Thymus (tissue), 11 donors: ENCODE measurements at regions not wholly inside any gene's neighbourhood (a gene's known extent, or its start where the extent isn't known, plus 50 kb on each side); places are given as distances from the start of the nearest gene placed in this dataset.

Experiments
- DNase-seq, 9 donors: peaks; one replicate each; pipeline ENCODE4 v3.0.0-alpha.2; 2013; ENCODE audit warnings: low spot score in 9 of 9, low read depth in 6 of 9, missing footprints in 1 of 9
- H3K27ac ChIP-seq, 2 donors: one replicate each; pipeline ENCODE4 v1.5.1; 2013; ENCODE audit warnings: control low read depth in 1 of 2, low read depth in 1 of 2, low read length in 1 of 2, mild to moderate bottlenecking in 1 of 2, moderate library complexity in 1 of 2
- H3K27me3 ChIP-seq, 2 donors: one replicate each; pipeline ENCODE4 v1.5.1; 2013; ENCODE audit warnings: low read length in 1 of 2; ENCODE audit not compliant: control insufficient read depth in 2 of 2, insufficient read depth in 1 of 2
- H3K36me3 ChIP-seq, 2 donors: one replicate each; pipeline ENCODE4 v1.5.1; 2013; ENCODE audit warnings: low read length in 1 of 2, mild to moderate bottlenecking in 1 of 2, moderate library complexity in 1 of 2; ENCODE audit not compliant: control insufficient read depth in 2 of 2, insufficient read depth in 2 of 2
- H3K4me1 ChIP-seq, 2 donors: one replicate each; pipeline ENCODE4 v1.5.1; 2013; ENCODE audit warnings: low read length in 2 of 2; ENCODE audit not compliant: control insufficient read depth in 2 of 2, insufficient read depth in 2 of 2
- H3K4me3 ChIP-seq, 2 donors: one replicate each; pipeline ENCODE4 v1.5.1; 2013; ENCODE audit warnings: low read length in 2 of 2, control low read depth in 1 of 2, mild to moderate bottlenecking in 1 of 2
- H3K9me3 ChIP-seq, 2 donors: one replicate each; pipeline ENCODE4 v1.5.1; 2013; ENCODE audit warnings: low read length in 1 of 2, mild to moderate bottlenecking in 1 of 2; ENCODE audit not compliant: control insufficient read depth in 2 of 2, insufficient read depth in 1 of 2
- WGBS: extraction: QIAGEN DNeasy Blood & Tissue Kit; methylation state at CpG from one replicate; pipeline ENCODE4 v1.1.7; 2013; 5-methylcytosine and 5-hydroxymethylcytosine counted together
- donor health status: healthy.

- Histone ChIP-seq H3K4me1 (no peaks in the 10 kb centered on the region), H3K4me3 (no peak overlapping the region), H3K27ac (no peak overlapping the region), H3K9me3 (no peaks in the 10 kb centered on the region), H3K27me3 (no peaks in the 10 kb centered on the region), H3K36me3 (no peaks in the 10 kb centered on the region)
- DNase-seq: no peak
Measured at GRCh38 chr2:67599561-67599960, 202.4 kb downstream of the ETAA1 start.

- no peak for DNase-seq
- Histone ChIP-seq H3K27ac (no peak overlapping the region), H3K27me3 (no peaks in the 10 kb centered on the region), H3K4me1 (no peaks in the 10 kb centered on the region), H3K9me3 (no peaks in the 10 kb centered on the region), H3K36me3 (no peaks in the 10 kb centered on the region), H3K4me3 (no peak overlapping the region)
- 87% methylated on average over 10 of the region's 10 CpGs for WGBS
Measured at GRCh38 chr2:67600222-67600871, 203.2 kb downstream of the ETAA1 start.

- Histone ChIP-seq H3K36me3 (no peaks in the 10 kb centered on the region), H3K4me3 (no peak overlapping the region), H3K27me3 (no peaks in the 10 kb centered on the region), H3K27ac (no peak overlapping the region), H3K9me3 (no peaks in the 10 kb centered on the region), H3K4me1 (no peaks in the 10 kb centered on the region)
- WGBS: 94% methylated on average over 1 of the region's 1 CpG
- DNase-seq: no peak
Measured at GRCh38 chr2:67600946-67601345, 203.8 kb downstream of the ETAA1 start.

- no peak for DNase-seq
- 98% methylated on average over 1 of the region's 1 CpG for WGBS
- H3K36me3 ChIP-seq: no peaks in the 10 kb centered on the region
- H3K9me3 ChIP-seq: no peaks in the 10 kb centered on the region
- no peak overlapping the region for H3K4me3 ChIP-seq
- no peaks in the 10 kb centered on the region for H3K4me1 ChIP-seq
- no peak overlapping the region for H3K27ac ChIP-seq
- no peaks in the 10 kb centered on the region for H3K27me3 ChIP-seq
Measured at GRCh38 chr2:67604360-67604759, 207.2 kb downstream of the ETAA1 start.

- no peaks in the 10 kb centered on the region for H3K4me1 ChIP-seq
- no peak overlapping the region for H3K4me3 ChIP-seq
- H3K36me3 ChIP-seq: no peaks in the 10 kb centered on the region
- H3K27me3 ChIP-seq: no peaks in the 10 kb centered on the region
- WGBS: 92% methylated on average over 4 of the region's 4 CpGs
- H3K27ac ChIP-seq: no peak overlapping the region
- H3K9me3 ChIP-seq: no peaks in the 10 kb centered on the region
- DNase-seq: no peak
Measured at GRCh38 chr2:67612576-67613042, 215.5 kb downstream of the ETAA1 start.

GRCh38 chr2:67613227-67613626, 216.1 kb downstream of the ETAA1 start:
- Histone ChIP-seq H3K9me3 (no peaks in the 10 kb centered on the region), H3K4me3 (no peak overlapping the region), H3K27ac (no peak overlapping the region), H3K4me1 (no peaks in the 10 kb centered on the region), H3K36me3 (no peaks in the 10 kb centered on the region), H3K27me3 (no peaks in the 10 kb centered on the region)
- DNase-seq: no peak
- 73% methylated on average over 1 of the region's 1 CpG for WGBS

GRCh38 chr2:67614454-67614853, 217.3 kb downstream of the ETAA1 start:
- no peak overlapping the region for H3K27ac ChIP-seq
- WGBS: 96% methylated on average over 1 of the region's 1 CpG

GRCh38 chr2:67616749-67617148, 219.6 kb downstream of the ETAA1 start:
- Histone ChIP-seq H3K4me3 (no peak overlapping the region), H3K27ac (no peak overlapping the region), H3K27me3 (no peaks in the 10 kb centered on the region), H3K4me1 (no peaks in the 10 kb centered on the region), H3K9me3 (no peaks in the 10 kb centered on the region), H3K36me3 (no peaks in the 10 kb centered on the region)
- WGBS: 54% methylated on average over 1 of the region's 1 CpG
- peak in 1 of 9 donors; percentile 4 for DNase-seq

More at GRCh38 chr2:67614454-67614853, 217.3 kb downstream of the ETAA1 start:
- Histone ChIP-seq H3K4me3 (no peak overlapping the region), H3K4me1 (no peaks in the 10 kb centered on the region), H3K9me3 (no peaks in the 10 kb centered on the region), H3K36me3 (no peaks in the 10 kb centered on the region), H3K27me3 (no peaks in the 10 kb centered on the region)
- DNase-seq: no peak

- Histone ChIP-seq H3K4me3 (no peak overlapping the region), H3K9me3 (no peaks in the 10 kb centered on the region), H3K36me3 (no peaks in the 10 kb centered on the region), H3K4me1 (no peaks in the 10 kb centered on the region), H3K27ac (no peak overlapping the region), H3K27me3 (no peaks in the 10 kb centered on the region)
- DNase-seq: no peak
Measured at GRCh38 chr2:67619204-67619603, 222.1 kb downstream of the ETAA1 start.
